Small intestine (tissue), 7 donors: ENCODE measurements at regions not wholly inside any gene's neighbourhood (a gene's known extent, or its start where the extent isn't known, plus 50 kb on each side); places are given as distances from the start of the nearest gene placed in this dataset.
"Not testable (repeated sequence)": the region's sequence is repeated elsewhere in the genome, so short reads cannot be mapped to it uniquely, and the experiment has no call there.

ENCODE experiments used
- DNase-seq, 2 donors: peaks; one replicate each; pipeline versions ENCODE4 v3.0.0 to v3.0.0-alpha.2; 2013
- FAIRE-seq: peaks from 2 replicates; lab custom pipeline; 2012; peaks lifted over from hg19 to GRCh38; lab: Jason Lieb, UNC
- H3K27ac ChIP-seq, 3 donors: one replicate each; pipeline ENCODE4 v1.5.1; 2013; ENCODE audit warnings: low read length in 2 of 3, mild to moderate bottlenecking in 2 of 3, control low read depth in 1 of 3, inconsistent platforms in 1 of 3, low read depth in 1 of 3, moderate library complexity in 1 of 3
- H3K27me3 ChIP-seq, 3 donors: one replicate each; pipeline ENCODE4 v1.6.1; 2013; ENCODE audit warnings: low read length in 3 of 3, inconsistent platforms in 1 of 3; ENCODE audit not compliant: control insufficient read depth in 3 of 3, insufficient read depth in 3 of 3
- H3K36me3 ChIP-seq, 3 donors: one replicate each; pipeline ENCODE4 v1.6.1; 2013; ENCODE audit warnings: low read length in 3 of 3, inconsistent platforms in 1 of 3, low read depth in 1 of 3, mild to moderate bottlenecking in 1 of 3, moderate library complexity in 1 of 3; ENCODE audit not compliant: control insufficient read depth in 3 of 3, insufficient read depth in 2 of 3
- H3K4me1 ChIP-seq, 3 donors: one replicate each; pipeline ENCODE4 v1.6.1; 2013; ENCODE audit warnings: low read length in 2 of 3, inconsistent platforms in 1 of 3, low read depth in 1 of 3, mild to moderate bottlenecking in 1 of 3, moderate library complexity in 1 of 3; ENCODE audit not compliant: control insufficient read depth in 3 of 3, insufficient read depth in 2 of 3
- H3K4me3 ChIP-seq, 3 donors: one replicate each; pipeline ENCODE4 v1.5.1; 2013; ENCODE audit warnings: low read length in 3 of 3, control low read depth in 1 of 3, inconsistent platforms in 1 of 3, low read depth in 1 of 3, mild to moderate bottlenecking in 1 of 3, moderate library complexity in 1 of 3
- H3K9me3 ChIP-seq, 2 donors: one replicate each; pipeline ENCODE4 v1.6.1; 2013; ENCODE audit warnings: low read depth in 1 of 2, low read length in 1 of 2; ENCODE audit not compliant: control insufficient read depth in 2 of 2, insufficient read depth in 1 of 2
- WGBS, 3 donors: extraction: QIAGEN DNeasy Blood & Tissue Kit; methylation state at CpG; one replicate each; pipeline ENCODE4 v1.1.7; 2013; 5-methylcytosine and 5-hydroxymethylcytosine counted together
- donor health status: healthy with polysubstance abuse.
- donor health status: control.
- donor health status: control.
- donor health status: Bipolar disorder and iron deficiency.
- donor health status: healthy.

- no peak overlapping the region for H3K4me3 ChIP-seq
- no peak for FAIRE-seq
Observed at GRCh38 chr11:45391168-45391850, 105.2 kb upstream of the SYT13 start.

GRCh38 chr11:45390407-45390806, 104.3 kb upstream of the SYT13 start:
- H3K27me3 ChIP-seq, result peaks cover 0 to 3% (median 0%) of the 10 kb centered on the region in 3 donors
- no peak for FAIRE-seq
- no peak overlapping the region for H3K27ac ChIP-seq
- DNase-seq, result no peak
- WGBS, 3 donors, result 50 to 70% (median 58%) methylated on average over 5 of the region's 5 CpGs
- H3K4me1 ChIP-seq, result no peaks in the 10 kb centered on the region
- no peak overlapping the region for H3K4me3 ChIP-seq
- H3K9me3 ChIP-seq, result no peaks in the 10 kb centered on the region
- no peaks in the 10 kb centered on the region for H3K36me3 ChIP-seq

More at GRCh38 chr11:45391168-45391850, 105.2 kb upstream of the SYT13 start:
- Histone ChIP-seq H3K27me3 (peaks cover 0 to 3% (median 0%) of the 10 kb centered on the region in 3 donors), H3K9me3 (no peaks in the 10 kb centered on the region), H3K4me1 (no peaks in the 10 kb centered on the region), H3K36me3 (no peaks in the 10 kb centered on the region), H3K27ac (no peak overlapping the region)
- no peak for DNase-seq
- 39 to 56% (median 43%) methylated on average over 8 to 9 of the region's 9 CpGs for WGBS, 3 donors

DNA sequence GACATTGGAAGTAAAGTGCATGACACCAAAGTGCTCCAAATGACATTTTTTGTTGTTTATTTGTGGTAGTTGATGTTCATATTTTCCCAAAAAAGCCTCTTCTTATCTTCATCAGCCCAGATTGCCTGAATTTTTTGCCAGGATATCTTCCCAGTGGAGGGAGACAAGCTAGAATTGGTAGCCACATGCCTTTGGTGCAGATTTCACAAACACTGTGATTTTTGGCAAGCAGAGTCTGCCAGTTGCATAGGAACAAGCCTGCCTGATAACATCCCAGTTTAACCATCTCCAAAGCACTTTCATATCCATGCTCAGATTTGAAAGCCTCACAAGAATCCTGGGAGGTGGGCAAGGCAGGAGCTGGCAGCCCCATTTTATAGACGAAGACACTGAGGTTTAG, 102.3 kb upstream of the SYT13 start:
- H3K9me3 ChIP-seq, result no peaks in the 10 kb centered on the region
- 52 to 74% (median 55%) methylated on average over 1 of the region's 1 CpG for WGBS, 3 donors
- DNase-seq, result no peak
- no peak overlapping the region for H3K4me3 ChIP-seq
- no peaks in the 10 kb centered on the region for H3K4me1 ChIP-seq
- peaks cover 0 to 3% (median 2%) of the 10 kb centered on the region in 3 donors for H3K27me3 ChIP-seq
- no peaks in the 10 kb centered on the region for H3K36me3 ChIP-seq
- no peak overlapping the region for H3K27ac ChIP-seq
- no peak for FAIRE-seq

GRCh38 chr11:45387885-45388284, 101.7 kb upstream of the SYT13 start:
- WGBS, 3 donors, result 58 to 73% (median 70%) methylated on average over 2 of the region's 2 CpGs
- FAIRE-seq, DNase-seq, H3K9me3 ChIP-seq, H3K4me1 ChIP-seq, H3K36me3 ChIP-seq, H3K27ac ChIP-seq, H3K4me3 ChIP-seq, H3K27me3 ChIP-seq: not testable (repeated sequence)

DNA sequence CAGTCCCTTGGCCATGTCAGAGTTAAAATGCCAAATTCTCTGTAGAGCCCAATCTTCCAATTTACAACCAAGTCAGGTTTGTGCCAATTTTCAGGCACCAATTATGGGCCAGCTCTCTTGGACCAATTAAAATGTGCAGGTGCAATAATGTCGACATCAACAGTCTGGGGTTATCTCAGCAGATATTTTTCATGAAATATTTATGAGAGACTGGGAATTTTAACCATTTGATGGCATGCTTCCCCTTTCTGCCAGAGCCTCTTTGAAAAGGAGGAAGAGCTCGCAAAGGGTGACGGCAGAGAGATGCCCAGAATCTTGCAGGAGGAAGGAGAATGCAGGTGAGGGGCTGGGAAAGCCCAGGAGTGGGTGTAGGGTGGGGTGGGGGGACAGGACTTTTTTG, 100.8 kb upstream of the SYT13 start:
- H3K4me3 ChIP-seq, result no peak overlapping the region

DNA sequence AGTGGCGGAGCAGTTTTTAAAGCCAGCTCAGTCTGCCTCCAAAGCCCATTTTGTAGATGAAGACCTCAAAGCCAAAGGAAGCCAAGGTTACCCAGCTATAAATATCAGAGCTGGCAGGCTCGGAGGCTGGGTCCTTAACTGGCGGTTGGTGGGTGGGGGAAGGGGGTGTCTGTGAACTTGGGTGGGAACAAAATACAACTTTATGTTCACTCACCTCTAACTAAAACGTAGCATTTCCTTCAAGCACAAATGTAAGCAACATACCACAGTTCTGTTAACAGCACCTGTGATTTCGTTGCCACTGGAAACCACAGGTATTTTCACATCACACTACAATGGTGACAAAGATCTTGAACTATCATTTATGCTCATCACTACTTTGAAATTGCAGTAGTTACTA, 99.7 kb upstream of the SYT13 start:
- Histone ChIP-seq H3K9me3 (no peaks in the 10 kb centered on the region), H3K36me3 (no peaks in the 10 kb centered on the region), H3K4me1 (no peaks in the 10 kb centered on the region), H3K27ac (no peak overlapping the region), H3K27me3 (peaks cover 0 to 3% (median 2%) of the 10 kb centered on the region in 3 donors), H3K4me3 (no peak overlapping the region)
- FAIRE-seq (no peak), DNase-seq (no peak)
- WGBS, 3 donors, result 44 to 54% (median 53%) methylated on average over 5 of the region's 5 CpGs

More for the DNA sequence above, 100.8 kb upstream of the SYT13 start:
- H3K27me3 ChIP-seq, result peaks cover 0 to 6% (median 2%) of the 10 kb centered on the region in 3 donors
- DNase-seq, result no peak
- FAIRE-seq, result no peak
- no peaks in the 10 kb centered on the region for H3K4me1 ChIP-seq
- no peak overlapping the region for H3K27ac ChIP-seq
- H3K36me3 ChIP-seq, result no peaks in the 10 kb centered on the region
- WGBS, 3 donors, result 51 to 60% (median 55%) methylated on average over 3 of the region's 3 CpGs
- H3K9me3 ChIP-seq, result no peaks in the 10 kb centered on the region

- DNase-seq (no peak), FAIRE-seq (no peak)
- H3K4me1 ChIP-seq, result no peaks in the 10 kb centered on the region
- H3K27ac ChIP-seq, result no peak overlapping the region
- 75 to 81% (median 79%) methylated on average over 9 of the region's 9 CpGs for WGBS, 3 donors
- H3K9me3 ChIP-seq, result no peaks in the 10 kb centered on the region
- H3K27me3 ChIP-seq, result peaks cover 0 to 3% (median 2%) of the 10 kb centered on the region in 3 donors
- no peaks in the 10 kb centered on the region for H3K36me3 ChIP-seq
- no peak overlapping the region for H3K4me3 ChIP-seq
Observed at GRCh38 chr11:45385423-45385822, 99.3 kb upstream of the SYT13 start.

GRCh38 chr11:45384711-45385241, 98.6 kb upstream of the SYT13 start:
- no peak for FAIRE-seq

More at GRCh38 chr11:45384711-45385241, 98.6 kb upstream of the SYT13 start:
- Histone ChIP-seq H3K4me3 (no peak overlapping the region), H3K27ac (no peak overlapping the region), H3K36me3 (no peaks in the 10 kb centered on the region), H3K9me3 (no peaks in the 10 kb centered on the region), H3K27me3 (peaks cover 0 to 3% (median 2%) of the 10 kb centered on the region in 3 donors), H3K4me1 (no peaks in the 10 kb centered on the region)
- no peak for DNase-seq
- WGBS, 3 donors, result 44 to 58% (median 47%) methylated on average over 12 of the region's 12 CpGs
